HuH-7.5 (cell line): ENCODE measurements at regions not wholly inside any gene's neighbourhood (a gene's known extent, or its start where the extent isn't known, plus 50 kb on each side); places are given as distances from the start of the nearest gene placed in this dataset.

ENCODE experiments used
- DNase-seq: peaks from one replicate; pipeline ENCODE4 v3.0.0; 2011; ENCODE audit warnings: low spot score

GRCh38 chr5:175107865-175108264 lies 336.1 kb downstream of the DRD1 start:
- DNase-seq, result no peak

GRCh38 chr5:175107028-175107588 lies 336.9 kb downstream of the DRD1 start:
- no peak for DNase-seq

GRCh38 chr5:175104677-175105076 lies 339.3 kb downstream of the DRD1 start:
- no peak for DNase-seq

GRCh38 chr5:175103746-175104145 lies 340.2 kb downstream of the DRD1 start:
- DNase-seq, result no peak

- no peak for DNase-seq
Observed at GRCh38 chr5:175102717-175103116, 341.3 kb downstream of the DRD1 start.

GRCh38 chr5:175098301-175098700 lies 345.7 kb downstream of the DRD1 start:
- DNase-seq, result no peak

GRCh38 chr5:175096469-175097165 lies 347.4 kb downstream of the DRD1 start:
- DNase-seq, result no peak

GRCh38 chr5:175094461-175094860 lies 349.5 kb downstream of the DRD1 start:
- DNase-seq, result no peak

GRCh38 chr5:175092691-175093090 lies 351.3 kb downstream of the DRD1 start:
- no peak for DNase-seq

- no peak for DNase-seq
Observed at GRCh38 chr5:175088963-175089362, 355.0 kb downstream of the DRD1 start.

- DNase-seq, result no peak
Observed at GRCh38 chr5:175082866-175083590, 358.6 kb downstream of the MSX2 start.

- DNase-seq, result no peak
Observed at GRCh38 chr5:175082346-175082745, 358.0 kb downstream of the MSX2 start.

GRCh38 chr5:175079707-175080106 lies 355.3 kb downstream of the MSX2 start:
- DNase-seq, result no peak

- DNase-seq, result no peak
Observed at GRCh38 chr5:175070283-175070682, 345.9 kb downstream of the MSX2 start.

- DNase-seq, result no peak
Observed at GRCh38 chr5:175060257-175060656, 335.9 kb downstream of the MSX2 start.

GRCh38 chr5:175059687-175060211 lies 335.4 kb downstream of the MSX2 start:
- DNase-seq, result no peak

- DNase-seq, result no peak
Observed at GRCh38 chr5:175056831-175057230, 332.4 kb downstream of the MSX2 start.

GRCh38 chr5:175054243-175054642 lies 329.9 kb downstream of the MSX2 start:
- no peak for DNase-seq

- no peak for DNase-seq
Observed at GRCh38 chr5:175052351-175052750, 328.0 kb downstream of the MSX2 start.

GRCh38 chr5:175047048-175047447 lies 322.7 kb downstream of the MSX2 start:
- no peak for DNase-seq

GRCh38 chr5:175045820-175046219 lies 321.4 kb downstream of the MSX2 start:
- DNase-seq, result no peak

GRCh38 chr5:175037820-175038219 lies 313.4 kb downstream of the MSX2 start:
- no peak for DNase-seq

GRCh38 chr5:175035882-175036533 lies 311.6 kb downstream of the MSX2 start:
- DNase-seq, result no peak
